ENCODE measurements at regions not wholly inside any gene's neighbourhood (a gene's known extent, or its start where the extent isn't known, plus 50 kb on each side); places are given as distances from the start of the nearest gene placed in this dataset.
A peak's percentile ranks its signal among the peaks of the same experiment; 100 is the strongest.
"Not testable (repeated sequence)": the region's sequence is repeated elsewhere in the genome, so short reads cannot be mapped to it uniquely, and the experiment has no call there.

DNA sequence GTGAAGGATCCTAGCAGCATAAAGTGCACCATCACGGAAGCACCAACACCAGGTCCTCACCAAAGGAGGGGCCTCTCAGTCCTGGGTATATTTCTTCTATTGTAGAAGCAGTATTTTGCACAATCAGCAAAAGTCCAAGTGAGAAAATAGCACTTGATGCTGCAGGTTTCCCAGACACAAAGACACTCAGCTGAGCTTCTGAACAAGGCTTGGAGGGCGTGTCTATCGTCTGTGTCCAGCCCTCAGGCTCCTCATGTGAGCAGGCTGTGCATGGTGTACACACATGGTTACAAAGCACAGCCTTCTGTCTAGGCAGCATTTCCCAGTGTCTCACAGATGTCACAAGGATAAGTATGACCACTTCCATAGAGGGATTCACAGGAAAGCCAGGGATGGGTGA lies 98.3 kb upstream of the SPATA12 start:
- Mint-ChIP-seq H3K9me3 (no peaks in the 10 kb centered on the region), H3K4me3 (no peak overlapping the region)
- ATAC-seq (replicated peaks in 1 of 2): no peak

DNA sequence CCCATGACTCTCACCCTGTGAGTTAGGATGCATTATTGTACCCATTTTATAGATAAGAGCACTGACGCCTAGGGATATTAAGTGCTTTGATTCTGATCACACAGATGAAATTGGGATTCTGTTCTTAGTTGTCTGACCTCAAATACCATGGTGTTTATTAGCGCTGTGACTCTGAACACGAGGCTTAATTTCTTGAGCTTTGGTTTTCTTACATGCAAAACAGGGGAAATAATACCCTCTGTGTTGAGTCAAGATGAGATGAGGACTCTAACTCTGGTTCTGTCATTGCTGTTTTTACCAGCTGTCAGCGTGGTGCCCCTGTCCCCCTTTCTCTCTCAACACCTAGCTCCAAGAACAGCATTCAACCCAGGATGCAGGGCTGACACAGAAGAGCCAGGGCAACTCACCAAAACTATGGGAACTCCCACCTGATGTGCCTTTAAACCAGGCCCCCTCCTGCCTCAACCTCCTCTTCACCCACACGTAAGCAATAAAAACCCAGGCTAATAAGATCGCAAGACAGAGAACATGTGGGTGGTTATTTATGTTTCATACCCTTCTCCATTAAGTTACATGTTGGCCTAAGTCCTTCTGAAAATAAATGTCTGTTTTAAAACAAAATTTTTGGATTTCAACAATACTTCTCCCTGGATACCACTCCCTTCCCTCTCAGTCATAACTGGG lies 100.1 kb upstream of the SPATA12 start:
- no peak for DNase-seq
- peak overlapping the region; percentile 21 for H3K27ac Mint-ChIP-seq
- peaks cover 0 to 2% of the 10 kb centered on the region in 2 donors for H3K36me3 Mint-ChIP-seq (ENCODE audit: insufficient read depth in 2 of 2)
- H3K4me1 Mint-ChIP-seq (ENCODE audit: low read depth): peaks cover 23% of the 10 kb centered on the region
- ATAC-seq (replicated peaks in 1 of 2): peak; percentile 69 to 71
- no peaks in the 10 kb centered on the region for H3K27me3 Mint-ChIP-seq (ENCODE audit: low read depth)
- no peaks in the 10 kb centered on the region for H3K9me3 Mint-ChIP-seq
- peak overlapping the region; percentile 5 to 27 for H3K4me3 Mint-ChIP-seq

More for the DNA sequence above, 98.3 kb upstream of the SPATA12 start:
- Mint-ChIP-seq H3K4me1 (ENCODE audit: low read depth) (peaks cover 23% of the 10 kb centered on the region), H3K27me3 (ENCODE audit: low read depth) (no peaks in the 10 kb centered on the region), H3K36me3 (ENCODE audit: insufficient read depth in 2 of 2) (peaks cover 0 to 2% of the 10 kb centered on the region in 2 donors), H3K27ac (no peak overlapping the region)
- no peak for DNase-seq

DNA sequence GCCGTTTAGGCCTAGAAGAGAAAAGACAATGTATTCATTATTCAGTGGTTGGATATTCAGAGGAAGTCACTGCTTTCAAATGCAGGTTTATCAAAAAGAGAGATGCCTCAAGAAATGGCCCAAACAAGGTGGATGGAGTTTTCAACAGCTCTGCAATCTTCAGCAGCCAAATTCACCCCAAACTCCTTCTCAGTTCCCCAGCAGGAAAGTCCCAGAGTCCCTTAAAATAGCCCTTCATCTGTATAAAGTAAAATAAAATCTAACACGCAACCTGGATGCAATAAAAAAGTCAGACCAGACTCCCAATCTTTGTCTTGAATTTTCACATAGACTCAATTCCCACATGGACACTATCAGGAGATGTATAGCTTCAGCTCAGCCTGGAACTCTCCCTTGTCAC lies 101.6 kb upstream of the SPATA12 start:
- Mint-ChIP-seq H3K27me3 (ENCODE audit: low read depth) (no peaks in the 10 kb centered on the region), H3K4me3 (no peak overlapping the region), H3K9me3 (no peaks in the 10 kb centered on the region), H3K4me1 (ENCODE audit: low read depth) (peaks cover 23% of the 10 kb centered on the region), H3K27ac (no peak overlapping the region), H3K36me3 (ENCODE audit: insufficient read depth in 2 of 2) (no peaks in the 10 kb centered on the region)
- DNase-seq (no peak), ATAC-seq (replicated peaks in 1 of 2) (no peak)

DNA sequence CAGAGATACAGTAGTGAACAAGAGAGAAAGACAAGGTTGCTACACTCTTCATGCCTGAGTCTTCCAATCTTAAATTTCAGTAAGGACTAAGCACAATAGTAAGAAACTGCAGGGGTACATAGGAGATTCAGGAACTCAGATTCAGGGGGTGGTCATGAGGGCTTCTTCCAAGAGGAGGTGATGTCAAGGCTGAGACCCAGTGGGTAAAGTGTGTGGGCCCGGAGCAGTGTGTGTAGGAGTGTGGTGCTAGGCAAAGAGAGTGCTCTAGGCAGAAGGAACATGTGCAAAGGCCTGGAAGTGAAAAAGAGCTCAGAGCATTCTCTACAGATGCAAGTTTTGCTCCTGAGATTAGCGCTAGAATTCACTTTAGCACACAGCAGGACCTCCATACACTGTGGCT lies 102.9 kb upstream of the SPATA12 start:
- Mint-ChIP-seq H3K4me1 (ENCODE audit: low read depth) (peaks cover 23% of the 10 kb centered on the region), H3K36me3 (ENCODE audit: insufficient read depth in 2 of 2) (no peaks in the 10 kb centered on the region), H3K27ac (no peak overlapping the region), H3K4me3 (no peak overlapping the region), H3K9me3 (no peaks in the 10 kb centered on the region), H3K27me3 (ENCODE audit: low read depth) (no peaks in the 10 kb centered on the region)
- no peak for DNase-seq
- no peak for ATAC-seq (replicated peaks in 1 of 2)

DNA sequence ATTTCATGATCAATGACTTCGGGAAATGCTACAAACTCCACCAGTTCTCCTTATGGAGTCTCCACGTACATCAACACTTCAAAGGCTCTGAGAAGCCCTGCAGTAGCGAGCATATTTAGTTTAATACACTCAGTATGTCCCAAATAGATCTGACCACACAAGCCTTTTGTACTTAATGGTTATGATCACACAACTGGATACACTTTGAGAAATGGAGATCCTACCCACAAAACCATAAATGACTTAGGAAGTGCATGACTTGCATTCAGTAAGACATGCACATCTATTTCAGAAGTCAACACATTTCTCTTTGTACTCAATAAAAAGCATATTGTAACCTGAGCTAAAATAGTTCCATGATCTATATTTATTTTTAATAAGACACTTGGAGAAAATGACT lies 103.6 kb upstream of the SPATA12 start:
- no peak overlapping the region for H3K27ac Mint-ChIP-seq
- no peak for ATAC-seq (replicated peaks in 1 of 2)
- no peaks in the 10 kb centered on the region for H3K27me3 Mint-ChIP-seq (ENCODE audit: low read depth)
- H3K36me3 Mint-ChIP-seq (ENCODE audit: insufficient read depth in 2 of 2): no peaks in the 10 kb centered on the region
- H3K9me3 Mint-ChIP-seq: no peaks in the 10 kb centered on the region
- H3K4me3 Mint-ChIP-seq: no peak overlapping the region
- DNase-seq: no peak
- H3K4me1 Mint-ChIP-seq (ENCODE audit: low read depth): peaks cover 23% of the 10 kb centered on the region

DNA sequence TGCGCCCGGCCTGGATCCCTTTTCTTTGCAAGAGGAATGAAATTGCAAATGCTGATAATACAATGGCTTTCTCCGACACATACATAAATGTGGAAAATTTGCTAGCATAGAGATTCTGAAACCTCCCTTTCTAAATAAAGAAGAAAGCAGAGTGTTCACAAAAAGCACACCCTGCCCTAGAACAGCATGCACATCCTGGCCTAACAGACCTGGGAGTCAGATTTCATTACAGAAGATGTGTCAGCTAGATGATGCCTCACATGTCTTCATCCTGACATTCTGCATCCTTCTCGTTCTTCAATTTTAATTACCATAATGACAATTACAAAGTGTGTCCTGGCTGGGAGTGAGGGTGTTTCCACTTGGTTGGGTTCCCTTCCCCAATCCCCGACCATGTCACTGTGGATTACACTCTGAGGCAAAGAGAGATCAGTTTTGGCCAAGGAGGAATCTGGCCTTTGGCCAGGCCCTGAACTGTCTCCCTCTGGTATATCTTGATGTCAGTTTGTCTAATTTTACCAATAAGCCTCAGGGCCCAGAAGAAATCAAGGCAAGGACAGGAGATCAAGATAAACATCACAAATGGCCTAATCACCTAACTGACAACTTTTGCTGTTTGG lies 104.9 kb upstream of the SPATA12 start:
- Mint-ChIP-seq H3K27ac (no peak overlapping the region), H3K27me3 (ENCODE audit: low read depth) (no peaks in the 10 kb centered on the region), H3K4me1 (ENCODE audit: low read depth) (peaks cover 19% of the 10 kb centered on the region), H3K4me3 (no peak overlapping the region), H3K36me3 (ENCODE audit: insufficient read depth in 2 of 2) (no peaks in the 10 kb centered on the region), H3K9me3 (no peaks in the 10 kb centered on the region)
- no peak for DNase-seq
- no peak for ATAC-seq (replicated peaks in 1 of 2)

DNA sequence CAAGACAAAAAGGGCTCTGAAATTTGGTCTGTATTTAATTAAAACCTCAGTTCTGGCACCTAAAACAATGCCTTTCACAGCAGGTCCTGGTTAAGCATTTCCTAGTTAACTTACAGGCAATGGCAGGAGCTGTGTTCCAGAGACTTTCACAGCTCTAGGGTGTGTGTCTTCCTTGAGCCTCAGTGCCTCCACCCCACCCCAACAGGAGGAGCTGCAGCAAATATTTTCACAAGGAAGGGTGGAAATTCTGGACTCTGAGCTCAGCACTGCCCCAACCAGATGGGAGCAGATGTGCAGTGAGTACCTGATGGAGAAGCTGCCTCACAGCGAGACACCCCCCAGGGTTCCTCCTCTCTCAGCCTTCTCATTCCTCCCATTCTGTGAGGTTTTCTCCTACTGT lies 106.3 kb upstream of the SPATA12 start:
- ATAC-seq (replicated peaks in 1 of 2) (no peak), DNase-seq (no peak)
- H3K9me3 Mint-ChIP-seq: no peaks in the 10 kb centered on the region
- H3K4me3 Mint-ChIP-seq: no peak overlapping the region
- H3K27ac Mint-ChIP-seq: no peak overlapping the region
- peaks cover 5% of the 10 kb centered on the region for H3K4me1 Mint-ChIP-seq (ENCODE audit: low read depth)
- no peaks in the 10 kb centered on the region for H3K27me3 Mint-ChIP-seq (ENCODE audit: low read depth)
- no peaks in the 10 kb centered on the region for H3K36me3 Mint-ChIP-seq (ENCODE audit: insufficient read depth in 2 of 2)

DNA sequence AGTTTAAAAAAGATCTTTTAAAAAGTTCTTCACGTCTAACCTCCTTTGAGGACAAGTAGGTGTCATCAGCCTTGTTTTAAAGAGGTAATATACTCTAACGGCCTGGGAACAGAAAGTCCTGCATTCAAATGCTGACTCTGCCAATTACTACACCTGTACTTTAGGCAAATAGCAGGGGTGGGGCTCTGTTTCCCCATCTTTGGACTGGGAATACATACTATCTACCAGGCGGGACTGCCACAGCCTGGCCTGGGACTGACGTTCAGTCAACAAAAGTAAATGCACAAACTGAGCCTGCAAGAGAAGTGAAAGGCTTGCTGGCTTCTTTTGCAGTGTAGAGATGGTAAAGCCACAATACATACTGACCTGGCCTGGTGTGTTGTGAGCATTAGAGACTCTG lies 107.6 kb upstream of the SPATA12 start:
- no peak for ATAC-seq (replicated peaks in 1 of 2)
- peaks cover 0 to under 1% of the 10 kb centered on the region in 2 donors for H3K36me3 Mint-ChIP-seq (ENCODE audit: insufficient read depth in 2 of 2)
- no peak overlapping the region for H3K4me3 Mint-ChIP-seq
- peaks cover 0 to under 1% of the 10 kb centered on the region in 2 donors for H3K9me3 Mint-ChIP-seq
- H3K27me3 Mint-ChIP-seq (ENCODE audit: low read depth): no peaks in the 10 kb centered on the region
- H3K27ac Mint-ChIP-seq: no peak overlapping the region
- DNase-seq: no peak
- no peaks in the 10 kb centered on the region for H3K4me1 Mint-ChIP-seq (ENCODE audit: low read depth)

DNA sequence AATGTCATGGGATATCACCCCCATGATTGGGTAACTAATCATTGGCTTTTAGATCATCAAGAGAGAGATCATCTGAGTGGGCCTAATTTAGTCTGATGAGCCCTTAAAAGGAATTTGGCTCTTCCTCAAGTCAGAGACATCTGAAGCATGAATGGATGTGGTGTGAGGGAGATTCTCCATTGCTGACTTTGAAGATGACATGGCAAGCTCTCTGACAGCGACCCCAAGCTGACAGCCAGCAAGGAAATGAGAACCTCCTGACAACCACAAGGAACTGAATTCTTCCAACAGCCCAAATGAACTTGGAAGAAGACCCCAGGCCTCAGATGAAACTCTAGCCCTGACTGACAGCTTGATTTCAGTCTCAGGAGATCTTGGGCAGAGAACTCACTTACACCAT lies 108.4 kb upstream of the SPATA12 start:
- peaks cover 0 to 3% of the 10 kb centered on the region in 2 donors for H3K9me3 Mint-ChIP-seq
- no peak overlapping the region for H3K27ac Mint-ChIP-seq
- DNase-seq (no peak), ATAC-seq (replicated peaks in 1 of 2) (no peak)
- H3K36me3 Mint-ChIP-seq (ENCODE audit: insufficient read depth in 2 of 2): peaks cover 0 to 3% of the 10 kb centered on the region in 2 donors
- no peaks in the 10 kb centered on the region for H3K4me1 Mint-ChIP-seq (ENCODE audit: low read depth)
- H3K27me3 Mint-ChIP-seq (ENCODE audit: low read depth): no peaks in the 10 kb centered on the region
- no peak overlapping the region for H3K4me3 Mint-ChIP-seq

DNA sequence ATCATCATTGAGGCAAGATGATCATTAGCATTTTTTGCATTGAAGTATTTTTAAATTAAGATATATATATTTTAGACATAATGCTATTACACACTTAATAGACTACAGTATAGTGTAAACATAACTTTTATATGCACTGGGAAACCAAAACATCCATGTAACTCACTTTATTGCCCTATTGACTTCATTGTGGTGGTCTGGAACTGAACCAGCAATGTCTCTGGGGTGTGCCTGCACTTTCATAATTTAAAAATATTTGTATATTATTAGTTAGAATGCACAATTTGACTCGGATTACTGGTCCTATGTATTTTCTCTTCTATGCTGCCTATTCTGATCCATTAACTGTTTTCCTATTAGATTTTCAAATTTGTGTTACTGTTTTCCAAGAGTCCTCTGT lies 109.1 kb upstream of the SPATA12 start:
- H3K36me3 Mint-ChIP-seq (ENCODE audit: insufficient read depth in 2 of 2): peaks cover 3 to 5% of the 10 kb centered on the region in 2 donors
- no peaks in the 10 kb centered on the region for H3K4me1 Mint-ChIP-seq (ENCODE audit: low read depth)
- no peak overlapping the region for H3K27ac Mint-ChIP-seq
- H3K27me3 Mint-ChIP-seq (ENCODE audit: low read depth): no peaks in the 10 kb centered on the region
- H3K9me3 Mint-ChIP-seq: peaks cover 2 to 3% of the 10 kb centered on the region in 2 donors
- no peak overlapping the region for H3K4me3 Mint-ChIP-seq
- DNase-seq (no peak), ATAC-seq (replicated peaks in 1 of 2) (no peak)

DNA sequence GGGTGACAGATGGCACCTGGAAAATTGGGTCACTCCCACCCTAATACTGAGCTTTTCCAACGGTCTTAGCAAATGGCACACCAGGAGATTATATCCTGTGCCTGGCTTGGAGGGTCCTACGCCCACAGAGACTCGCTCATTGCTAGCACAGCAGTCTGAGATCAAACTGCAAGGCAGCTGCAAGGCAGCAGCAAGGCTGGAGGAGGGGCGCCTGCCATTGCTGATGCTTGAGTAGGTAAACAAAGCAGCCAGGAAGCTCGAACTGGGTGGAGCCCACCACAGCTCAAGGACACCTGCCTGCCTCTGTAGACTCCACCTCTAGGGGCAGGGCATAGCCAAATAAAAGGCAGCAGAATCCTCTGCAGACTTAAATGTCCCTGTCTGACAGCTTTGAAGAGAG lies 115.1 kb upstream of the SPATA12 start:
- not testable (repeated sequence) for H3K27ac Mint-ChIP-seq; DNase-seq; H3K4me3 Mint-ChIP-seq; H3K27me3 Mint-ChIP-seq (ENCODE audit: low read depth); ATAC-seq (replicated peaks in 1 of 2); H3K9me3 Mint-ChIP-seq
- peaks cover 29% of the 10 kb centered on the region for H3K4me1 Mint-ChIP-seq (ENCODE audit: low read depth)
- H3K36me3 Mint-ChIP-seq (ENCODE audit: insufficient read depth in 2 of 2): peaks cover 13 to 14% of the 10 kb centered on the region in 2 donors

DNA sequence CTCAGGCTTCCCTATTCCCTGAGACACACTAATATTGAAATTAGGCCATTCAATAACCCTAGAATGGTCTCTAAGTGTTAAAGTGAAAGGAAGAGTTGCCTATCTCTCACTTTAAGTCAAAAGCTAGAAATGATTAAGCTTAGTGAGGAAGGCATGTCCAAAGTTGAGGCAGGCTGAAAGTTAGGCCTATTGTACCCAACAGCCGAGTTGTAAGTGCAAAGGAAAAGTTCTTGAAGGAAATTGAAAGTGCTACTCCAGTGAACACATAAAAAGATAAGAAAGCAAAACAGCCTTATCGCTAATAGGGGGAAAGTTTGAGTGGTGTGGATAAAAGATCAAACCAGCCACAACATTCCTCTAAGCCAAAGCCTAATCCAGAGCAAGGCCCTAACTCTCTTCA lies 117.9 kb upstream of the SPATA12 start:
- peak; percentile 82 to 85 for ATAC-seq (replicated peaks in 1 of 2)

DNA sequence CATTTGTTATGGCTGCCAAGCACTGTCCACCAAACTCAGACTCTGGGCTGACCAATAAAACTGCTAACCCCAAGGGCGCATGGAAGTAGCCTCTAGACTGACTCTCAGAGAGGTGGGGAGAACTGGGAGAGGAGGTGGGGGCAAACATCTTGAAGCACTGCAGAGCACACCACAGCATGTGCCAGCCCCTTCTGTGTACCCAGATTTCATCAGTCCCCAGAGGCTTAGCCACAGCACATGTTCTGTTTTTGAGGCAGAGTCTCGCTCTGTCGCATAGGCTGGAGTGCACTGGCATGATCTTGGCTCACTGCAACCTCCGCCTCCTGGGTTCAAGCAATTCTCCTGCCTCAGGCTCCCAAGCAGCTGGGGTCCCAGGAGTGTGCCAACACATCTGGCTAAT lies 119.5 kb upstream of the SPATA12 start:
- DNase-seq: no peak
- ATAC-seq (replicated peaks in 1 of 2): no peak
- Mint-ChIP-seq H3K27me3 (ENCODE audit: low read depth) (no peaks in the 10 kb centered on the region), H3K27ac (no peak overlapping the region), H3K4me3 (no peak overlapping the region), H3K36me3 (ENCODE audit: insufficient read depth in 2 of 2) (peaks cover 5 to 8% of the 10 kb centered on the region in 2 donors), H3K4me1 (ENCODE audit: low read depth) (peaks cover 37% of the 10 kb centered on the region), H3K9me3 (peaks cover 0 to 1% of the 10 kb centered on the region in 2 donors)

More for the DNA sequence above, 117.9 kb upstream of the SPATA12 start:
- H3K4me1 Mint-ChIP-seq (ENCODE audit: low read depth): peaks cover 34% of the 10 kb centered on the region
- H3K27me3 Mint-ChIP-seq (ENCODE audit: low read depth): no peaks in the 10 kb centered on the region
- peaks cover 5% of the 10 kb centered on the region in 2 donors for H3K9me3 Mint-ChIP-seq
- peak overlapping the region; percentile 27 to 55 for H3K4me3 Mint-ChIP-seq
- DNase-seq: no peak
- H3K27ac Mint-ChIP-seq: no peak overlapping the region
- peaks cover 10 to 14% of the 10 kb centered on the region in 2 donors for H3K36me3 Mint-ChIP-seq (ENCODE audit: insufficient read depth in 2 of 2)

DNA sequence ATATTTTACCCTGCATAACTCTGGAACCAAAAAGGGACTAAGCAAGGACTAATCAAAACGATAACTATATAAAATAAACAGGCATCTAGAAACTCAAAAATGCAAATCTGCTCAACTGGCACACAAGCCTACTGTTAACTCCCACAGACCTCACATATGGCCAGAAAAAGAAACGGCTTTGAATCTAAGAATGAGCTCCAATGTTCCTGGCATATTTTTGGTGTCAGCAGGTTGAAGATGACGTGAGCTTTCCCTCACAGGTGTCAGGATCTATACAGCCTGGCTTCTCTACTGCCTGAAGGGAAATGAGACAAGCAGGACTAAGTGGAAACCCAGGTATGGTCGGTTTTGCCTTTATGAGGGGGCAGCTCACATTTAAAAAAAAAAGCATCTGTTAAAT lies 120.1 kb upstream of the SPATA12 start:
- no peak overlapping the region for H3K27ac Mint-ChIP-seq
- H3K9me3 Mint-ChIP-seq: peaks cover 0 to 1% of the 10 kb centered on the region in 2 donors
- H3K4me3 Mint-ChIP-seq: no peak overlapping the region
- ATAC-seq (replicated peaks in 1 of 2) (no peak), DNase-seq (no peak)
- peaks cover 5 to 7% of the 10 kb centered on the region in 2 donors for H3K36me3 Mint-ChIP-seq (ENCODE audit: insufficient read depth in 2 of 2)
- H3K4me1 Mint-ChIP-seq (ENCODE audit: low read depth): peaks cover 36% of the 10 kb centered on the region
- H3K27me3 Mint-ChIP-seq (ENCODE audit: low read depth): no peaks in the 10 kb centered on the region

All from activated T-cell treated with anti-CD3 and anti-CD28 coated beads, Interleukin-2, amount 50 U/mL, for 72 hours (primary cell).